Kidney capillary endothelial cell (primary cell): ENCODE measurements at regions not wholly inside any gene's neighbourhood (a gene's known extent, or its start where the extent isn't known, plus 50 kb on each side); places are given as distances from the start of the nearest gene placed in this dataset.
"Not testable (repeated sequence)": the region's sequence is repeated elsewhere in the genome, so short reads cannot be mapped to it uniquely, and the experiment has no call there.

Experiments used
- DNase-seq: peaks from one replicate; pipeline ENCODE4 v3.0.0-alpha.2; 2018; ENCODE audit warnings: low spot score

DNA sequence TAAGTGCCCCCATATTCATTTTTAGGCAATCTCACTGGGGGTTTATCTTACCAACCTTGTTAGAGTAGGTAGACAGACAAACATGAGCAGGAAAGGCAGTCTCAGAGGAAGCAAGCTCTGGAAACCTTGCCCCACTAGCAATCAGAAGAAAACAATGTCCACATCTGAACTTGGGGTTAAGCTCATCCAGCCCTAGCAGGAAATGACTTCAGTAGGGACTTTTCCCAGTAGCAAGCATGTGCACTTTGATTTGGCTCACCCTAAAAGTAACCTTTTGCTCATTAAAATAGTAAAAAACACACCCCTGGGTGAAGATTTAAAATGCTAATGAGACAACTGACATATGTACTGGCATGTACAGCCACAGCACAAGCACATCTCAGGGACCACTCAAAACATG lies 175.5 kb downstream of the AKAIN1 start:
- DNase-seq, result no peak

DNA sequence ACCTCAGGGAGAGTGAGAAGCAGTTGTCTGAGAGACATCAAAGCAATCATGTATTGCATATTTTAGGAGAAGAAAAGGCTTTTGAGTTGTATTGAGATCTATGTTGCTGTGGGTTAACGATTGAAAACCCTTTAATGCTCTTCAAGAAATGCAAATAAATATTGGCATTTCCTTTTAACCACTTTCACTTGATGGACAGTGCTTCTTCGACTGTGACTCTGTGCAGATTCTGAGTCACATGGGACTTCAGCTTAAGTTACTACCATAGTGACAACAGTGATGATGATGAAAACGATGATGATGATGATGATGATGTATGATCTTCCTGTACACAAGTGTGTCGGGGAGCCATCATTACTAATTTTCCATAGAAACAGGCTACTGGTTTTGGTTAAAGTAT lies 181.8 kb downstream of the AKAIN1 start:
- DNase-seq, result no peak

DNA sequence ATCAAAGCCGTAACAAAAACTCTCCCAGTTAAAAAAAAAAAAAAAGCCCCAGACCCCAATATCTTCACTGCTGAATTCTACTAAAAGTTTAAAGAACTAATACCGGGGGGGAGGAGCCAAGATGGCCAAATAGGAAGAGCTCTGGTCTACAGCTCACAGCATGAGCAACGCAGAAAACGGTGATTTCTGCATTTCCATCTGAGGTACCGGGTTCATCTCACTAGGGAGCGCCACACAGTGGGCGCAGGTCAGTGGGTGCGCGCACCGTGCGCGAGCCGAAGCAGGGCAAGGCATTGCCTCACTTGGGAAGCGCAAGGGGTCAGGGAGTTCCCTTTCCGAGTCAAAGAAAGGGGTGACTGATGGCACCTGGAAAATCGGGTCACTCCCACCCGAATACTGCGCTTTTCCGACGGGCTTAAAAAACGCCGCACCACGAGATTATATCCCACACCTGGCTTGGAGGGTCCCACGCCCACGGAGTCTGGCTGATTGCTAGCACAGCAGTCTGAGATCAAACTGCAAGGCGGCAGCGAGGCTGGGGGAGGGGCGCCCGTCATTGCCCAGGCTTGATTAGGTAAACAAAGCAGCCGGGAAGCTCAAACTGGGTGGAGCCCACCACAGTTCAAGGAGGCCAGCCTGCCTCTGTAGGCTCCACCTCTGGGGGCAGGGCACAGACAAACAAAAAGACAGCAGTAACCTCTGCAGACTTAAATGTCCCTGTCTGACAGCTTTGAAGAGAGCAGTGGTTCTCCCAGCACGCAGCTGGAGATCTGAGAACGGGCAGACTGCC lies 192.8 kb downstream of the AKAIN1 start:
- not testable (repeated sequence) for DNase-seq

DNA sequence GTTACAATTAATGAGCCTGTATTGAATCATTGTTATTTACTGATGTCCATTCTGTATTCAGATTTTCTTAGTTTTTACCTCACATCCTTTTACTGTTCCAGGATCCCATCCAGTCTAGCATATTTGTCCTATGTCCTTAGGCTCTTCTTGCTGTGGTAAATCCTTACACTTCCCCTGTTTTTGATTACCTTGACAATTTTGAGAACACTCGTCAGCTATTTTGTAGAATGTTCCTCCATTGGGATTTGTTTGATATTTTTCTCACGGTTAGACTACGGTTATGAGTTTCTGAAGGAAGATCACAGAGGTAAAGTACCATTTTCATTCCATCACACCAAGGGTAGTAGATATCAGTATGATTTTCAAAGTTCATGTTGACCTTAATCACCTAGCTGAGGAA lies 202.3 kb downstream of the AKAIN1 start:
- DNase-seq, result no peak

DNA sequence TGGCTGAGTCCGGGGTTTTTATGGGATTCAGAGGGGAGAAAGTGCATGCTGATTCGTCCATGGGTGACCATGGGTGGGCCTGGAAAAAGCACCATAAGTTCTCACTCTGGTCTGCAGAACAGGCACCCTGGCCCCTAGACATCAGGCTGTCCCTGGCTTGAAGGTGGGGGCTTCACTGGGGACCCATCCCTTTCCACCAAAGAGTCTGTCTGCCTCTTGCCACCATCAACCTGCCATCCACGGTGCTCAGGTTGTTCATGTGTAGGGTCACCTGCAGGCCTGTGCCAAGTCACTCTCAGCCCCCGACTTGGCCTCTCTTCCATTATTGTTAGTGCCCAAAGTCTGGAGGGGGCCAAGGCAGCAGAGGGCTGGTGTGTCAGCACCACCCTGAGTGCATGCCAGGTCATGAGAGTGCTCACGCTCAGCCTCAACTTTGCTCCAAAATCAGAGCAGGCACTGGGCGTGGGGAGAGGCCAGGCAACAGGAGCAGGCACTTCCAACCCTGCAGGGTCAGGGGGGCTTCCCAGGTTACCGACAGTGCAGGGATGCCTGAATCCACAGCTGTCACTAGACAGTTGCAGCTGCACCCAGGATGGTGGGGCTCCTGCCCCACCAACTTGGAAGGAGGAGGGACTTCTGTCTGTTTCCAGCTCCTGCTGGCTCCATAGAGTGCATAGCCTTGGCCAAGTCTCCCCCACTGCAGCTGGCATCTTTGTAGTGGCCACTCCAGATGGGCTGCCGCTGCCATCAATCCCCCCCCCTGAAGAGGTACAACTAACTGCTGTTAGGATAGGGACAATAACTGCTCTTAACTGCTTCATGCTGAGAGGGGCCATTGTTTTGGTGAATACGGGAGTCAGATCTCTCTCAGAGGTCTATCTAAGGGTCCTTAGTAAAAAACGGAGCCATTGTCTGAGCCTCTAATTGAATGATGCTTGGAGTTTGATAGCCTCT lies 209.3 kb downstream of the AKAIN1 start:
- no peak for DNase-seq

DNA sequence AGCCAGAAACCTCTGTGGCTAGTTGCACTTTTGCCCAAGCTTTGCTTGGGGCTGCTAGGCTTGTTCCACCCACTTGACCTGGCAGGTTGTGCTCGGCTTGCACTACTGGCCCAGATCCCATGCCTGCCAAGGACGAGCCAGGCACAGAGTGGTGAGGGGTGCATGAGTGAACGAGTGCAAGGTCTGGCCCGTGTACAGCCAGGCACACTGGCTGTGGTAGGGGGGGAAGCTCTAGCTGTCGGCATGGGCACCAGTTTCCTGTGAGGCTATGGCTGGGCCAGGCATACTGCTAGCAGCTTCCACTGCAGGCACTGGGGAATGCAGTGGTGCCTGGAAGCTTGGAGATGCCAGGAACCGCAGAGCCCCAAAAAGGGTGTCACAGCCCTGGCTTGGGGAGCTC lies 210.4 kb downstream of the AKAIN1 start:
- no peak for DNase-seq

DNA sequence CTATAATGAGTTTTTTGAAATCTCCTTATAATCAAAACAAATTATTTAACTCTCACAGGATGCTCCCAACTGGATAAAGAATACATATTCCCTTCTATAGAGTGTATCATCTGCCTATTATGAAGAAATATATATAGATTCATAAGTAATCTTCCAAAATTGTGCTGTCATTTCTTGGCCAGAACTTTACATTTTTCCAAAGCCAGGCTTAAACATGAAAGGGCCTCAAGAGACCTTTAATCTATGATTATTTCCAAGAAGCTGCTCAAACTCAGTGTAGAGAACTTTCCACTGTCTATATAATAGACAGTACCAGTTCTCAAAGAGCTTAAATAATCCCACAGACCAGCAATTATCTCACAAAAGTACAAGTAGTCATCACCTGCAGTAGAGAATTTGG lies 211.0 kb downstream of the AKAIN1 start:
- no peak for DNase-seq

DNA sequence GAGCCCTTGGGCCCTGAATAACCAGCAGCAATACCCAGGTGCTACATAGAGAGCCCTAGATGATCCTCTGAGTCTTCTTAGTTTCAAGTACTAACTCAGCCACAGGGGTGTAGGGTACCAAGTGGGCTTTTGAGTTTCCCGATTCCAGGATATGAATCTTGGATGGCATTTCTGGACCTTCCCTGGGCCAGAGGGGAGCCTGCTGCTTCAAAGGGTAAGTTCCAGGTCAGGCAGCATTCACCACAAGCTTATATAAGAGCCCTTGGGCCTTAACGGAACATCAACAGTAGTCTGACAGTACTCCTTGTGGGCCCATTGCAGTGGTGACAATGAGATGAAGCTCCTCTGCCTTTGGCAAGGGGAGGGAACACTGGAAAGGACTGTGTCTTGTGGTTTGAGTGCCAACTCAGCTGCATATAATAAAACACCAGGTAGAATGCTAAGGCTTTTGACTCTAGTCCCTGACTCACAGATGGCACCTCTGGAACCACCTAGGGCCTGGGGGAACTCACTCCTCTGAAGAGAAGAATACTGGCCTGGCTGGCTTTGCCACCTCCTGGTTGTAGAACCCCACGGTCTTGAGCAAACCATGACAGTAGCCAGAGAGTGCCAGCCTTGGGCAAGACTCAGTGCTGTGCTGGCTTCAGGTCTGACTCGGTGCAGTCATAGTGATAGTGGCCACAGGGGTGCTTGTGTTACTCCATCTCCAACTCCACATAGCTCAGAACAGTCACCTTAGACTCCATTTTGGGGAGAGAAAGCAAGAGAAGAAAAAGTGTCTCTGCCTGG lies 235.7 kb downstream of the AKAIN1 start:
- no peak for DNase-seq

DNA sequence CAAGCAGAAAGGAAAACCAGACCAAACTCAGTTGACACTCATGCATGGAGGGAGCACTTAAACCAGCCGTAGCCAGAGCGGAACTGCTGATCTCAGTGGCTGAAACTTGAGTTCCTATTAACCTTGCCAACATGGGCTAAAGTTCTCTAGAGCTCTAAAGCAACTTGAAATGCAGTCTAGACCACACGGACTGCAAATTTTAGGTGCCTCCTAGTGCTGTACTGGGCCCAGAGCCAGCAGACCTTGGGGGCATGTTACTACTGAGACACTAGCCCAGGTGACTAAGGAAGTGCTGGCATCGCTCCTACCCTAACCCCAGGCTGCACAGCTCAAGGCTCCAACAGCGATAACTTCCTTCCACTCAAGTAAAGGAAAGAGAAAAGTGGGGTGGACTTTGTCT lies 236.5 kb downstream of the AKAIN1 start:
- DNase-seq, result no peak

DNA sequence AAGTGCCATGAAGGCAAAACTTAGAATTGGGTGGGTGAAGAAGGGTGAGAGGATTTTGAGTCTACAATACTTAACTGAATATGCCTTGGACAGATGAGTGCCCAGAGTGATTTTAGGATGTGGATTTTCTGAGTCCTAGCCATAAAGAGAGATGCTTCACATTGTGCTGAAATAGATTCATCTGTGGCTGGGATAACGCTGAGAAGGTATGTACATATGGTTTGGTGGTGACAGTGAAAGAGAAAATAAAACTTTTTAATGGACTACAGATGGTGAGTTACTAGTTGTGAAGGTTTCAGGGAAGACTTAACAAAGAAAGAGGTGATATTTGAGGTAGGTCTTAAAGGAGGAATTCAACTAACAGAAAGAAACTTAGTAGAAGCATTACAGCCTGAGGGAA lies 265.8 kb downstream of the AKAIN1 start:
- no peak for DNase-seq

DNA sequence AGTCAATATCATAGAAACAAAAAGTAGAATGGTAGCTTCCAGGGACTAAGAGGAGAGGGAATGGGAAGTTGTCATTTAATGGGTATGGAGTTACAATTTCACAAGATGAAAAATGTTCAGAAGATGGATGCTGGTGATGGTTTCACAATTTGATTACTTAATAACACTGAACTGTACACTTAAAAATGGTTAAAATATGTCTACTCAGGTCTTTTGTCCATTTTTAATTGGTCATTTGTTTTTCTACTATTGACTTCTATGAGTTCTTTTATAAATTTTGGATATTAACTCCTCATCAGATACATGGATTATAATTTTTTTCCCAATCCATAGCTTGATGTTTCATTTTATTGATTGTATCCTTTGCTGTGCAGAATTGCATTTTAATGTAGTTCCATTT lies 275.5 kb downstream of the AKAIN1 start:
- DNase-seq, result no peak

DNA sequence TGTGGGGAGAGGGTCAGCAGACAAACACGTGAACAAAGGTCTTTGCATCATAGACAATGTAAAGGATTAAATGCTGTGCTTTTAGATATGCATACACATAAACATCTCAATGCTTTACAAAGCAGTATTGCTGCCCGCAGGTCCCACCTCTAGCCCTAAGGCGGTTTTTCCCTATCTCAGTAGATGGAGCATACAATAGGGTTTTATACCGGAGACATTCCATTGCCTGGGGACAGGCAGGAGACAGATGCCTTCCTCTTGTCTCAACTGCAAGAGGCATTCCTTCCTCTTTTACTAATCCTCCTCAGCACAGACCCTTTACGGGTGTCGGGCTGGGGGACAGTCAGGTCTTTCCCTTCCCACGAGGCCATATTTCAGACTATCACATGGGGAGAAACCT lies 279.5 kb downstream of the AKAIN1 start:
- not testable (repeated sequence) for DNase-seq

DNA sequence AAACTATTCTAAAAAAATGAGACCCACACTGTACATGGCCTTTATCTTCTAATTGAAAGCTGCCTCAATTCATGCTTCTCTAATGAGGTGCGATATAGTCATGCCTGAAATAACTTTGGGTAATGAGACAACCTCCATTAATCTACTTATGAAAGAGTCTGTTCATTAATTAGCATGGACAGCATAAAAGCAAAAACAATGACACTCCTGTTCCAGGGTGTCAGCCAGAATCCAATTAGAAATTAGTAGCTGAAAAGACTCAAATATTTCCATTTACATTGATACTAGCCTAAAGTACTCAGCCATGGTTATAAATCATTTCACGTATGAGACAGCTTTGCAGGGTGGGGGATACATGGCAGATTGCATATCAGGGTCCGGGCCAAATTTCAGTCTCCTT lies 288.7 kb downstream of the AKAIN1 start:
- DNase-seq, result no peak

DNA sequence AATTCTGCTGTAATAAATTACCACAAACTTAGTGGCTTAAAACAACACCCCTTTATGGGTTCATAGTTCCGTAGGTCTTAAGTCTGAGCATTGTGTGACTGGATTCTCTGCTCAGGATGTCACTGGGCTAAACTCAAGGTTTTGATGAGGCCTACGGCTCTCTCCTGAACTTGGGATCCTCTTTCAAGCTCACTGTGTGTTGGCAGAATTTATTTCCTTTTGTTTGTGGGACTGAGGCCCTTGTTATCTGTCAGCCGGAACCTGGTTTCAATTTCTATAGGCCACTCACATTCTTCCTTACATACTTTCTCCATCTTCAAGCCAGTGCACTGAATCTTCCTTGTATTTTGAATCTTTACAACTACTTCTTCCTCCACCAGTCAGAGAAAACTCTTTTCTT lies 290.2 kb downstream of the AKAIN1 start:
- DNase-seq, result no peak

DNA sequence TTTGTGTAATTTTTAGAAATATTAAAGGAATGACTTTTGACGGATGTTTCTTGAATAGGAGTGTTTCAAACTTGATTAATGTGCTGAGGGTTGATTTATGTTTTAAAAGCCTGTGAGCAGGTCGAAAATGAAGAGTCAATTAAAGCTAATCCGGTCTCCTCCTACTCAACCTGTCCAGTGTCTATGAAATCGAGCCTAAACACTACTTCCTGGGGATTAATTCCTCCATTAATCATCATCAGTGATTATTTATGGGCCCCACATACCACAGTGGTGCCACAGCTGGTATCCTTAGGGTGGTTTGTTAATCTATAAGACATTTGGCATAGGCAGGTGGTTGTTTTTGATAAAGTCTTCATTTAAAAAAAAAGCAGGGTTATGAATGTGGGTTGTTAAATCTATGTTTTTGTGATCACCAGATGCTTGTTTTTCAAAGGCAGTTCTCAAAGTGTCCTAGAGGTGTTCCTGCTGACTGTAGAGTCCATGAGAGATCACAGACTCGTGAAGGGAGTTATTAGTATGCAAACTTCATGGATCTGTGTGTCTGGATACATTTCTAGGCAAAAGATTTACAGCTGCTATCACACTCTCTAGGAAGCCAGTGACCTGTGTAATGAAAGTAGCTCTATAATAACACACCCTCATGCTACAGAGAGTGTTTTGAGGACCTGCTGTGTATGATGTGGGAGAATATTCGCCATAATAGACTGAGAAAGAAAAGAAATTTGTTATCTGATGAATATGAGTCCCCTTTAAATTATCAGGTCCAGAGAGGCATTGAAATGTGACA lies 308.6 kb downstream of the AKAIN1 start:
- no peak for DNase-seq

DNA sequence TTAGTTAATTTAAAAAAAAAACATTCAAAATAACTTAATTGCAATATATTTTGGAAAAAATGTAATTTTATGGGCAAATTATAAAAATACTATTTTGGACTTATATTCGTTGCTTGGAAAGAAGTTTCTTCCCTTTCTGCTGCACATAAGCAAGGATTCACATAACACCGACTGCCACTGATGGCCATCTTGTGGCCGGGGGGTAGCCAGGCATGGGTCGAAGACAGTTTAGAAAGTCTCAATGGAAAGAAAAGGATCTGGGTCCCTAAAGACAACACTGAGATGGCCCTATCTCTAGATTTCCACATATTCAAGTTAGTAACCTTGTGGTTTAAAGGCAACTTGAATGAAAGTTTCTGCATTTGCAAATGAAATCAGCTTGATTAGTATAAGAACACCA lies 318.6 kb downstream of the AKAIN1 start:
- no peak for DNase-seq

DNA sequence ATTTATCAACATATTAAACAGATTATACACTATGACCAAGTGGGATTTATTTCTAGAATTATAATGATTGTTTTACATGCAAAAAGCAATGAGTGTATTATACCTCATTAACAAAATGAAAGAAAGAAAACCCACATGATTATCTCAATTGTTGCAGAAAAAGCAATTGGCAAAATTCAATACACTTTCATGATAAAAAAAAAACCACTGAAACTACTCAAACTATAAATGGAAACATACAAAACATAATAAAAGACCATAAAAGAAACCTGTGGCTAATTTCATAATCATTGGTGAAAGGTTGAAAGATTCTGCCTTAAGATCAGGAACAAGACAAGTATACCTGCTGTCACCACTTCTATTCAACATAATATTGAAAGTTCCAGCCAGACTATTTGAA lies 325.9 kb downstream of the AKAIN1 start:
- DNase-seq, result no peak

DNA sequence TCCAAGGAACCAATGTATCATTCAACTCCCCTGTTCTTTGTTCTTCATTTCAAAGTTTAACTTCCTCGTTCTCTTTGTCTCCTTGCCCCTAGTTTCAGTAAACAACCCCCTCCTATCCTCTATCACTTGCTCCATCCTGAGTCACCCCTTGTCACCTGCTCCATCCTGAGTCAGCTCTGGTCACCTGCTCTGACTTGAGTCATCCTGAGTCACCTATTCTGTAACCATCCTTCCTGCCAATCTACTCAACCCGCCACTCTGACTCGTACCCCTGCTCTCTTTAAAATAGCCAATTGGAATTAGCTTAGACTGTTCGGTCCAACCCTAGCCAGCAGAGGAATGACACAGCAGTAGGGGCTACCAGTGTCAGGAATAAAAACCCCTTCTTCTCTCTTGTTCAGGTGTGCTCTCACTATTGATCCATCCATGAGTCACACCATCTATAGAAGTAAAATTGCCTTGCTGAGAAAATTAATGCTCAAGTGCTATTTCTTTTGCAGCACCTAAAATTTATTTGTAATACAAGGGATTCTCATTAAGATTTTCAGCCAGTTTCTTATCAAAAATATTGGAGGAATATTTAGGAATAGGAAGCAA lies 326.8 kb downstream of the AKAIN1 start:
- no peak for DNase-seq

DNA sequence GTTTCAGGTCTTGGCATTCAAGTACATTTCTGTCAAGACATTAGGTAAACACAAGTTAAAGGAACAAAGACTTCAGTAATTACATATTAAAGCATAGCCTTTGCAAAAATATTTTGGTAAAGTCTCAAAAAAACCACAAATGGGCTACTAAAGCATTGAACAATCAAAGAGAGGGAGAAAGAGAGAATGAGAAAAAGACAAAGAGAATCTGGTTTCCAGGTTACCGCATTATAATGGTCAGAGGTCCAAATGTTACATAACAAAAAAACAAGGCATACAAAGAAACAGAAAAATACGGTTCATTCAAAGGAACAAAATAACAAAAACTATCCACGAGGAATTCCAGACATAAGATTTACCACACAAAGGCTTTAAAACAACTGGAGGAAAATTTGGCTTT lies 327.9 kb downstream of the AKAIN1 start:
- no peak for DNase-seq

DNA sequence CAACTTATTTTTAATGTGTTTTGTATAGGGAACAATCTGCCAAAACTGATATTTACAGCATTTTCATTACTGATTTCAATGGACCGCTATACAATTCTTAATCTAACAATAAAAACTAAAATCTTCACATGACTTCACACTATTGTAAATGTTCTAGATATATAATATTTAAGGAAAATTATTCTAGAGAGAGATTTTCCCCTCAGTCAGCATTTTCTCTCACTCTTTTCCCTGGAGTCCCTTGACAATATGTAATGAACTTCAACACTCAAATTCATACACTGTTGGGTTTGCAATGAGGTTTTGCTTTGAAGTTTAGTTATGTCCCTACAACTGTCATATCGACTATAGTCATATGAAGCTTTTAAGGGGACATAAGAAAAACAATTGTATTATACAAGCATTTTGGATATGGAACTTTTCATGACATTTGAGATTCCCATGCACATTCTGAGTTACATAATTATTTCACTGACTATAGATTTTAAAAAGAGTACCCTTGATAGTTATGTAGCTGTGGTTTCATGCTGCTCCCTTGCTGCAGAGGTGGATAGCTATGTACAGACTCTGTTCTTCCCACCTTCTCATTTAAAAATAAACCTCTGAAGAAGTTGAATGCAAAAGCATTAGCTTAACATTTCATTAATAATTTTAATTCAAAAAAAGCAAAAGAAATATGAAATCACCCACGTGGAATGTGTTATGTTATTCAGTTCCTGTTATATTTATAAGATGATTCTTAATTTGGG lies 338.5 kb downstream of the AKAIN1 start:
- no peak for DNase-seq

DNA sequence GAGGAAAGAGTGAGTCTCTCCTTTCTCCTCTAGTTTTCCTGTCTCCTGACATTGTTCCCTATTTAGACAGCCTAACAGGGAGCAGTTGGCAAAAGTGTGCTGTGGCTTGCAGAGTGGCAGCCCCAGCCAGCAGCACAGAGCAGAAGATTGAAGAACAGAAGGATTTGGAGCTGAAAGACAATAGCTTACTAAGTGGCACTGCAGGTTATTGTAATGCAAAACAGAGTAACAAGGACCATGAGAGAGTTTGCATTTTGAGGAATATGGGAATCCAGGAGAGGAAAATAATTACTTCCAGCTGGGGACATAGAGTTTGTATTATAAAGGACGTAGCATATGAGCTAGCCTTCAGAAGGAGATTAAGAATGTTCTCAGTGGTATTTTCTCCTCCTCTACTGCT lies 342.4 kb downstream of the AKAIN1 start:
- DNase-seq, result no peak
